ENCODE measurements at regions not wholly inside any gene's neighbourhood (a gene's known extent, or its start where the extent isn't known, plus 50 kb on each side); places are given as distances from the start of the nearest gene placed in this dataset.

GRCh38 chr2:217742276-217742675 is 260.5 kb downstream of the TNS1 start:
- TF ChIP-seq, protein P1, sequence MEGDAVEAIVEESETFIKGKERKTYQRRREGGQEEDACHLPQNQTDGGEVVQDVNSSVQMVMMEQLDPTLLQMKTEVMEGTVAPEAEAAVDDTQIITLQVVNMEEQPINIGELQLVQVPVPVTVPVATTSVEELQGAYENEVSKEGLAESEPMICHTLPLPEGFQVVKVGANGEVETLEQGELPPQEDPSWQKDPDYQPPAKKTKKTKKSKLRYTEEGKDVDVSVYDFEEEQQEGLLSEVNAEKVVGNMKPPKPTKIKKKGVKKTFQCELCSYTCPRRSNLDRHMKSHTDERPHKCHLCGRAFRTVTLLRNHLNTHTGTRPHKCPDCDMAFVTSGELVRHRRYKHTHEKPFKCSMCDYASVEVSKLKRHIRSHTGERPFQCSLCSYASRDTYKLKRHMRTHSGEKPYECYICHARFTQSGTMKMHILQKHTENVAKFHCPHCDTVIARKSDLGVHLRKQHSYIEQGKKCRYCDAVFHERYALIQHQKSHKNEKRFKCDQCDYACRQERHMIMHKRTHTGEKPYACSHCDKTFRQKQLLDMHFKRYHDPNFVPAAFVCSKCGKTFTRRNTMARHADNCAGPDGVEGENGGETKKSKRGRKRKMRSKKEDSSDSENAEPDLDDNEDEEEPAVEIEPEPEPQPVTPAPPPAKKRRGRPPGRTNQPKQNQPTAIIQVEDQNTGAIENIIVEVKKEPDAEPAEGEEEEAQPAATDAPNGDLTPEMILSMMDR (IDR thresholded peaks at IDR 0.05; ENCODE audit: borderline replicate concordance, extremely low read depth, low read length, poor library complexity, severe bottlenecking) = no peak
- TF ChIP-seq EZH2 (IDR thresholded peaks at IDR 0.05; ENCODE audit: borderline replicate concordance, low read depth, low read length, severe bottlenecking) = no peak
